ENCODE measurements at regions not wholly inside any gene's neighbourhood (a gene's known extent, or its start where the extent isn't known, plus 50 kb on each side); places are given as distances from the start of the nearest gene placed in this dataset.

DNA sequence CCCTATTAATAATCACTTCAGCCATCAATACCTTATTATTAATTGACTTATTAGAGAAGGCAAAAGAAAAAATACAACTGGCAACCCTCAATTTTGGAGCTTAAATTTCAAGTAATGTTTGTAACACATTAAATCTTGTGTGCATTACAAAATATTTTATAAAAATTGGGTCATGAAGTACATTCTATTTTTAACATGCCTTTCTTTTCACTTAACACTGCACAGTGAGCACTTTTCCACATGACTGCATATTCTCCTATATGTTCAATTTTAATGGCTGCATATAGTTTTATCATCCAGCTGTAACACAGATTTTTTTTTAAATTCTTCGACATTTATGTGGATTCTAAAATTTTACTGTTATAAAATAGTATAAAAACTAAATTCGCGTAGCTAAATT is 92.5 kb downstream of the SLC17A6 start:
- no CpG with 5 or more reads among the region's 3 CpGs for WGBS (ENCODE audit: insufficient coverage)
- no peak overlapping the region for H3K27ac ChIP-seq (ENCODE audit: low read length)

DNA sequence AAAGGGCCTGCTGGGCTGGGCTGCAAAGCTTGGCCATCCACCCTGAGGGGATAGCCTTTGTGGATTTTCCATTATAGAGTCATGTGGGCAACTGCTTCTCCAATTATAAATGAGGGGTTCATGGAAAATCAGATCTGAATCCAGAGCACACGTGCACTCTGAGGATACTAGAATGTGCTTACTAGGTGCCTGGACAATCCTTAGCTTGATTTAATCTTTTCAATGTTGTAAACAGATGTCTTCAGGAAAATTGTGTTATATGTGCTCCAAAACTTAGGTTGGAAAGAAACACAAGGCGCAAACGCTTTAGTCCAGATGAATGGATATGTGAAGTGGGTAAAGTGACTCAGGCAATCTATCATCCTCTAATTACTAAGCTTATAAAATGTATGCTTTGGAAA is 92.0 kb downstream of the SLC17A6 start:
- peak overlapping the region; percentile 62 for H3K27ac ChIP-seq (ENCODE audit: low read length)
- peak; percentile 92 for DNase-seq
- WGBS (ENCODE audit: insufficient coverage), result 33% methylated on average over 1 of the region's 3 CpGs
- H3K27me3 ChIP-seq (ENCODE audit: control insufficient read depth, insufficient read depth, low read length), result no peaks in the 10 kb centered on the region
- no peaks in the 10 kb centered on the region for H3K36me3 ChIP-seq (ENCODE audit: control insufficient read depth, insufficient read depth, low read length)
- H3K9me3 ChIP-seq (replicated peaks; ENCODE audit: control insufficient read depth, low read depth, low read length), result no peaks in the 10 kb centered on the region
- no peak overlapping the region for H3K4me3 ChIP-seq (ENCODE audit: low read length)
- peaks cover 7% of the 10 kb centered on the region for H3K4me1 ChIP-seq (ENCODE audit: control insufficient read depth, insufficient read depth, low read length)

More for the DNA sequence above, 92.5 kb downstream of the SLC17A6 start:
- Histone ChIP-seq H3K9me3 (replicated peaks; ENCODE audit: control insufficient read depth, low read depth, low read length) (no peaks in the 10 kb centered on the region), H3K4me1 (ENCODE audit: control insufficient read depth, insufficient read depth, low read length) (peaks cover 7% of the 10 kb centered on the region), H3K4me3 (ENCODE audit: low read length) (no peak overlapping the region), H3K27me3 (ENCODE audit: control insufficient read depth, insufficient read depth, low read length) (no peaks in the 10 kb centered on the region), H3K36me3 (ENCODE audit: control insufficient read depth, insufficient read depth, low read length) (no peaks in the 10 kb centered on the region)
- DNase-seq, result peak; percentile 56

All from muscle of leg (tissue), 3 donors.